Keratinocyte (primary cell): ENCODE measurements at regions not wholly inside any gene's neighbourhood (a gene's known extent, or its start where the extent isn't known, plus 50 kb on each side); places are given as distances from the start of the nearest gene placed in this dataset.

Experiments
- DNase-seq: peaks from one replicate; pipeline ENCODE4 v3.0.0-alpha.2; 2011; ENCODE audit warnings: low read depth, missing footprints, low spot score
- FAIRE-seq: peaks from 2 replicates; lab custom pipeline; 2011; peaks lifted over from hg19 to GRCh38; lab: Jason Lieb, UNC
- H2AFZ ChIP-seq: 2 replicates; pipeline ENCODE4 v1.6.0; 2012; ENCODE audit warnings: low read length, control low read depth, inconsistent platforms; ENCODE audit not compliant: control insufficient read depth
- H3K27ac ChIP-seq: 2 replicates; pipeline ENCODE4 v1.5.1; 2011; ENCODE audit warnings: low read length; ENCODE audit not compliant: control insufficient read depth, insufficient read depth
- H3K27me3 ChIP-seq: 3 replicates; pipeline ENCODE4 v1.6.0; 2011; ENCODE audit warnings: low read length; ENCODE audit not compliant: control insufficient read depth, insufficient read depth; ENCODE audit errors: extremely low read depth
- H3K36me3 ChIP-seq, 2 experiments: 2 replicates in 1 of 2; 3 replicates in 1 of 2; pipeline ENCODE4 v1.5.1; 2011; ENCODE audit warnings: low read length in 2 of 2, mild to moderate bottlenecking in 1 of 2; ENCODE audit not compliant: control insufficient read depth in 2 of 2, insufficient read depth in 2 of 2; ENCODE audit errors: extremely low read depth in 1 of 2
- H3K4me1 ChIP-seq: 3 replicates; pipeline ENCODE4 v1.5.1; 2011; ENCODE audit warnings: low read length; ENCODE audit not compliant: control insufficient read depth, insufficient read depth; ENCODE audit errors: extremely low read depth
- H3K4me2 ChIP-seq: 3 replicates; pipeline ENCODE4 v1.6.0; 2011; ENCODE audit warnings: low read depth, low read length; ENCODE audit not compliant: control insufficient read depth, insufficient read depth; ENCODE audit errors: extremely low read depth
- H3K4me3 ChIP-seq, 3 experiments: fragments of 200-600 bp in 1 of 3; sonication (generic) in 1 of 3; 2 replicates in 2 of 3; 3 replicates in 1 of 3; pipeline ENCODE4 v1.5.1; 2011 to 2016; ENCODE audit warnings: low read length in 3 of 3, mild to moderate bottlenecking in 3 of 3, control low read depth in 2 of 3, inconsistent platforms in 1 of 3, low read depth in 1 of 3, mixed read lengths in 1 of 3, mixed run types in 1 of 3, moderate library complexity in 1 of 3; ENCODE audit not compliant: control insufficient read depth in 2 of 3, insufficient read depth in 2 of 3; ENCODE audit errors: extremely low read depth in 1 of 3
- H3K79me2 ChIP-seq: 2 replicates; pipeline ENCODE4 v1.6.0; 2012; ENCODE audit warnings: low read length; ENCODE audit not compliant: control insufficient read depth, insufficient read depth
- H3K9ac ChIP-seq: 3 replicates; pipeline ENCODE4 v1.6.0; 2011; ENCODE audit warnings: low read length; ENCODE audit not compliant: control insufficient read depth, insufficient read depth; ENCODE audit errors: extremely low read depth
- H3K9me1 ChIP-seq: 3 replicates; pipeline ENCODE4 v1.6.0; 2011; ENCODE audit warnings: low read length; ENCODE audit not compliant: control insufficient read depth, insufficient read depth; ENCODE audit errors: extremely low read depth
- H3K9me3 ChIP-seq: 2 replicates; pipeline ENCODE4 v1.5.1; 2012; ENCODE audit warnings: low read depth, low read length; ENCODE audit not compliant: control insufficient read depth
- H4K20me1 ChIP-seq: 3 replicates; pipeline ENCODE4 v1.6.0; 2011; ENCODE audit warnings: low read length; ENCODE audit not compliant: control insufficient read depth, insufficient read depth; ENCODE audit errors: extremely low read depth
- CTCF ChIP-seq, 3 experiments: IDR thresholded peaks in 1 of 3; conservative IDR thresholded peaks in 1 of 3; optimal IDR thresholded peaks in 1 of 3; 2 replicates in 2 of 3; 3 replicates in 1 of 3; pipeline versions ENCODE3 to v1.5.1; 2011; ENCODE audit warnings: low read length in 3 of 3, mild to moderate bottlenecking in 3 of 3, moderate library complexity in 2 of 3, control low read depth in 1 of 3, inconsistent platforms in 1 of 3; ENCODE audit not compliant: insufficient read depth in 2 of 3; ENCODE audit errors: extremely low read depth in 1 of 3
- EZH2 ChIP-seq: IDR thresholded peaks from one replicate; pipeline ENCODE4 v1.6.1; 2012; ENCODE audit warnings: inconsistent platforms, mild to moderate bottlenecking, low read length, moderate library complexity
- dilution Hi-C: fragments of 300-500 bp; cut with MboI; formaldehyde crosslinking; loops from one replicate; pipeline ENCODE4 v1.7.0; 2020; ENCODE audit warnings: low sequenced_read_pairs; ENCODE audit not compliant: extremely low pct_ligation_motif_present

- H2AFZ ChIP-seq = no peak overlapping the region
- H3K27ac ChIP-seq = no peak overlapping the region
- TF ChIP-seq CTCF (optimal IDR thresholded peaks at IDR 0.05 in 1 of 3, IDR thresholded peaks at IDR 0.05 in 1 of 3, conservative IDR thresholded peaks at IDR 0.05 in 1 of 3; ENCODE audit: extremely low read depth in 1 of 3, insufficient read depth in 2 of 3, low read length in 3 of 3) = no peak
- no peak for TF ChIP-seq EZH2
- H3K4me2 ChIP-seq = no peak overlapping the region
- dilution Hi-C loops = no loop called here
- H3K27me3 ChIP-seq = peaks cover 46% of the 10 kb centered on the region
- no peaks in the 10 kb centered on the region for H3K9me3 ChIP-seq
- DNase-seq (no peak), FAIRE-seq (no peak)
- no peaks in the 10 kb centered on the region for H3K79me2 ChIP-seq
- no peak overlapping the region for H3K9ac ChIP-seq
- H3K4me3 ChIP-seq = no peak overlapping the region
- H3K4me1 ChIP-seq = peaks cover 4% of the 10 kb centered on the region
- H4K20me1 ChIP-seq = no peaks in the 10 kb centered on the region
- H3K9me1 ChIP-seq = no peaks in the 10 kb centered on the region
- H3K36me3 ChIP-seq = no peaks in the 10 kb centered on the region
These were observed 180.3 kb downstream of the C9orf50 start for GRCh38 chr9:129440435-129441186.

DNA sequence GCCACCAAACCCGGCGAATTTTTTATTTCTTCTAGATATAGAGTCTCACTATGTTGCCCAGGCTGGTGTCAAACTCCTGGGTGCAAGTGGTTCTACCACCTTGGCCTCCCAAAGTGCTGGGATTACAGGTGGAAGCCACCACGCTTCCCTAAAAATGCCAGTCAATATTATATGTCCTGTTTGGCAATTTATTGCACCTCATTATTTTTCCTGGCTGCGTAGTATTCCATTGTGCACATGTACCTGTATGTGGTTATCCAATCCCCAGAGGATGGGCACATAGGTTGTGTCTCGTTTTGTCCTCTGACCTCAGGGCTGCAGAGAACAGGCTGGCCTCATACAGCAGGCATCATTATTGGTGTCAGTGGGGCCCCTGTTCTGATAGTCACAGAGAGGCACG is 181.7 kb downstream of the C9orf50 start:
- Histone ChIP-seq H3K36me3 (no peaks in the 10 kb centered on the region), H3K27ac (no peak overlapping the region), H3K4me1 (peaks cover 4% of the 10 kb centered on the region), H4K20me1 (no peaks in the 10 kb centered on the region), H3K4me3 (no peak overlapping the region), H3K9me1 (no peaks in the 10 kb centered on the region), H3K27me3 (peaks cover 46% of the 10 kb centered on the region), H3K9ac (no peak overlapping the region), H3K4me2 (no peak overlapping the region), H3K9me3 (no peaks in the 10 kb centered on the region), H3K79me2 (no peaks in the 10 kb centered on the region), H2AFZ (no peak overlapping the region)
- TF ChIP-seq CTCF (optimal IDR thresholded peaks at IDR 0.05 in 1 of 3, IDR thresholded peaks at IDR 0.05 in 1 of 3, conservative IDR thresholded peaks at IDR 0.05 in 1 of 3; ENCODE audit: extremely low read depth in 1 of 3, insufficient read depth in 2 of 3, low read length in 3 of 3) (no peak), EZH2 (no peak)
- DNase-seq = no peak
- dilution Hi-C loops = no loop called here
- FAIRE-seq = no peak
